Fibroblast of skin of left quadriceps (primary cell): ENCODE measurements at regions not wholly inside any gene's neighbourhood (a gene's known extent, or its start where the extent isn't known, plus 50 kb on each side); places are given as distances from the start of the nearest gene placed in this dataset.

Source experiments
- DNase-seq, 2 experiments: peaks; one replicate each; pipeline ENCODE4 v3.0.0-alpha.2; 2013; ENCODE audit warnings: low read depth in 2 of 2

DNA sequence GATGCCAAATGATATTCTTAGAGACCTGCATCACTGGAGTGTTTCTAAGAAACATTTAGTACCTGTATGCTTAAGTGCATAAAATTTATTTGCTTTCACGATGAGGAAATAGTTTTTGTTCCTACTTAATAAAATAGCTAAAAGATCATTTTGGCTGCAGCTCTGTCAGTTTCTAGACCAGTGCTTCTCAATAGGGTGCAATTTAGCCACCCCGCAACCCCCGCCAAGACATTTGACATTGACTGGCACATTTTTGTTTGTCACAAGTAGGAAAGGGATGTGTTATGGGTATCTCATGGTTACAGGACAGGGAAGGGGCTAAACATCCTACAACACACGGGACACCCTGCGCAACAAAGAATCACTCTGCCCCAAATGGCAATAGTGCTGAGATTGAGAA is 335.7 kb upstream of the HSF2 start:
- no peak for DNase-seq

DNA sequence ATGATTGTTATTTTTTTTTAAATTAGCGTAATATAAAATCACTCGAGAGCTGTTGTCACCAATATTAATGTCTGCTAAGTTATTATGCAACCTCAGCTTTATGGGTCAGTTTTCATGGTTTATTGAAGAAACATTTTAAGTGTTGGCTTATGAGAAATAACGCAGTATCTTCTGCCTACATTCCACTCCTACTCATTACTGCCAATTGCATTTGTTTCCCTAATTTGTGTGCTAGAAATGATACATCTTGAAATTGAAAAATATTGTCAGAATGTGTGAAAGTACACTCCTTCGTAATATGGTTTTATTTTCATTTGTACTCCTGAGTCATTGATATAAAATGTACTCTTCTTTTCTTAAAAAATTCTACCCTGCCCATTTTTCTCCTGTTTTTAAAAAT is 333.3 kb upstream of the HSF2 start:
- DNase-seq = no peak

GRCh38 chr6:122068291-122068769 is 331.1 kb upstream of the HSF2 start:
- no peak for DNase-seq

- no peak for DNase-seq
Observed at GRCh38 chr6:122069932-122070331, 329.5 kb upstream of the HSF2 start.

DNA sequence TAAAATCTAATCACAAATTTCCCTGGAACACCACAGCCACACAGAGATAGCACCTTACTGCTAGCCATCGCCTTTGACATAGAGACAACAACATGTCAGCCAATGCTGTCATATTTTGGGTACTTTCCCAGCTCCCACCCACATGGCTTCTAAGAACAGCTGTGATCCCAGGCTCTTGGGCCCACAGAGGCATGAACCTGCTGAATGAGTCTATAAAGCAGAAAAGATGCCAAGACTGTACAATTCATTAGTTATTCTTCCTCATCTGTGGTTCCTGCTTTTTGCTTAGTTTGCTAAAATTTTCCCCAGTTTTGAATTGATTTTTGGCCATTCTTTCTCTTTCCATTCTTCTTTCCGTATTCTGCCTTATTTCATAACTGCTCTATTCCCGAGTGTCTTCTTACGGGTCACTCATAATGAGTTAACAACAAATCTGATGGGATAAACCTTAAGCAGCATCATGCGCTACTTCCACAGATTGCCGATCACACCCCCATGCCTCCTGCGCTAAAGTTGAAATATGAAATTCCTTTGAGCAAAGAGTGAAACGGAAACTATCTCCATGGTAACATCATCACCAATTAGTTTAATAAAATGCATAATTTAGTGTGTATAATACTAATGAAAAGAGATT is 327.3 kb upstream of the HSF2 start:
- DNase-seq = no peak

- DNase-seq = no peak
Observed at GRCh38 chr6:122075084-122075838, 324.2 kb upstream of the HSF2 start.

- DNase-seq = no peak
Observed at GRCh38 chr6:122075917-122076316, 323.5 kb upstream of the HSF2 start.

GRCh38 chr6:122077603-122078002 is 321.8 kb upstream of the HSF2 start:
- DNase-seq = no peak

DNA sequence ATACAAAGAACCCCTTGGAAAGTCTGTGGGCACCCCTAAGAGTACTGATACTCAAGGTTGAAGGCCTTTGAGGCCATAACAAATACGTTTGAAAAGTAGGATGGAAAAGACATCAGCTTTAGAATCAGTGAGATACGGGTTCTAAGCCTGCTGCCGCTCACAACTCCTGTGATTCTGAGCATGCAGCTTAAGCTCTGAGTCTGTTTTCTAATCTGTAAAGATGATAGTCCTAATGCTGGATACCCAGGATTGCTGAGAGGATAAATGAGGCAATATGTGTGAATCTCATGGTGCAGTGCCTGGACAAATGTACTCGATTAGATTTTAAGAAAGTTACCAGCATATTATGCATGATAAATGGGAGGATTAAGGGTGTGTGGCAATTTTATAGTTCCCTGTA is 321.0 kb upstream of the HSF2 start:
- no peak for DNase-seq

DNA sequence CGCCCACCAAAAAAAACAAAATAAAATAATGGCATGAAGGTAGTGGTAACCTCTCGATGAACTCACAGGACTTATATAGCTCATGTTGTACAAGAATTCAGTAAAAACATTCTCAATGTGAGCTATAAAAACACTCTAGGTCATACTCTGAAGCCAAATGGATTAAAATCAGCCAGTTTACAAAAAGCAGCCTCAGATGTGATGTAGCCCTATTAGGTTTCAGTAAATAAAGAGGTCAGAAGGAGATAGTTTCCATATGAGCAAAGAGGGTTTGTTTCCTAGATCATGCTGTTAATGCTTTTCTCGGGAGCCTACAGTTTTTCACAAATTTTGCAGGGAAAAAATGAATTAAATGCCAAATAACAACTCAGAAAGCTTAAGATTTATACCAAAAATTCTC is 319.5 kb upstream of the HSF2 start:
- DNase-seq = no peak

GRCh38 chr6:122081921-122082320 is 317.5 kb upstream of the HSF2 start:
- DNase-seq = no peak

DNA sequence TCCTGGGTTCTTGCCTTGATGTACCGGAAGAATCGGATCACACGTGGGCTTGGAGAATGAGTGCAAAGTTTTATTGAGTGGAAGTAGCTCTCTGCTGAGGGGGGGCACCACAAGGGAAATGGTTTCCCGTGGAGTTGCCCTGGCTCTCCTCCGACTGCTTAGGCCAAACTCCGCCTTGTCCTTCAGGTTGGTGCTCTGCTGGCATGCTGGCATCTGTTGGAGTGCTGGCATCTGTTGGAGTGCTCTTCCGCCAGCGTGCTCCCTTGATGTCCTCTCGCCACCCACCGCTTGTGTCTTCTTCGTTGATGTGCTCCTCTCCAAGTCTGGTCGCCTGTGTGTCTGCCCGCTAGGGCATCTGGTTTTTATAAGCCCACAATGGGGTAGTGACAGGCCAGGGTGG is 317.1 kb upstream of the HSF2 start:
- no peak for DNase-seq

DNA sequence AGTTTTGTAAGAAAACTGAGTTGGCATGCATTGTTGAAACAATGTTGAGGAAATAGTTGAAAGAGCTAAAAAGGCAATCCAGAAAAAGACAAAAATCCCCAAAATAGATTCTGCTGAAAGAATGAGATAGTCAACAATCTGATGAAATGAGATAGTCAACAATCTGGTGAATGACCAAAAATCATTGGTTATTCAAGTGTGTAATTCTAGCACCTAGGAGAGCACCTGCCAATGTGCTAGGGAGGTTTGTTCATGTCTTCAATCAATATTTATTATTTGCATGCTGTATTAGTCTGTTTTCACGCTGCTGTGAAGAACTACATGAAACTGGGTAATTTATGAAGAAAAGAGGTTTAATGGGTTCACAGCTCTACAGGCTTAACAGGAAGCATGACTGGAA is 307.1 kb upstream of the HSF2 start:
- DNase-seq = no peak

- DNase-seq = no peak
Observed at GRCh38 chr6:122098201-122098678, 301.2 kb upstream of the HSF2 start.

GRCh38 chr6:122102026-122102425 is 297.4 kb upstream of the HSF2 start:
- DNase-seq = no peak

GRCh38 chr6:122107256-122107852 is 292.1 kb upstream of the HSF2 start:
- DNase-seq = no peak

- no peak for DNase-seq
Observed at GRCh38 chr6:122109075-122109474, 290.4 kb upstream of the HSF2 start.

- no peak for DNase-seq
Observed at GRCh38 chr6:122114717-122115116, 284.7 kb upstream of the HSF2 start.

DNA sequence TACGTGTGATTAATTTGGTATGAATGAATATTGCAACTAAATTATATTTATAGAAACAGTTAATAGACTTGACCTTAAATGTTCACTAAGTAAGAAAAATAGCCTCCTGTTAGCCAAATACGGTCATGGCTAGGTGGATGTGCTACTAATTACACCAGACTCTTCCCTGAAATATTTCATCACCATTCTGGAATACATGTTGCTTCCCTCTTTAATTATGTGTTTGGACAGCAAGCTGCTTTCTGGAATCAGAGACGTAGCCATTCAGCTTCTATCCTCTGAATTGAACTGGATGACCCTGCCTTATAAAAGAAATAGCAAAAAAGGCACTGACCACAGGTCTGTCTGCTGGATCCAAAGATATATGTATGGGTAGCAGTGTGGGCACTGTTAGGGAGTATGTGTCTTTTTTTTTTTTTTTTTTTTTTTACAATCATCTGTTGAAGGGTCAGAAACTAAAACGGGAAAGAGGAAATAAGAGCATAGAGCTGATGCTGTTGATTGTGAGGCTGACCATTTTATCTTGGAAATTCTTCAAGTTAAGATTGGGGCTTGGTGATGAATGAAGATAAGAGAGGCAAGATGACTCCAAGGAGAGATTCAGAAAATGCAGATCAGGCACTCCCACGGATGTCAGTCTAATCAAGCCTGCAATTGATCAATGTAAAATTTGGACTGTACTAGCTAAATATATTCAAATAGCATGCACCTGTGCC is 283.2 kb upstream of the HSF2 start:
- DNase-seq = no peak

DNA sequence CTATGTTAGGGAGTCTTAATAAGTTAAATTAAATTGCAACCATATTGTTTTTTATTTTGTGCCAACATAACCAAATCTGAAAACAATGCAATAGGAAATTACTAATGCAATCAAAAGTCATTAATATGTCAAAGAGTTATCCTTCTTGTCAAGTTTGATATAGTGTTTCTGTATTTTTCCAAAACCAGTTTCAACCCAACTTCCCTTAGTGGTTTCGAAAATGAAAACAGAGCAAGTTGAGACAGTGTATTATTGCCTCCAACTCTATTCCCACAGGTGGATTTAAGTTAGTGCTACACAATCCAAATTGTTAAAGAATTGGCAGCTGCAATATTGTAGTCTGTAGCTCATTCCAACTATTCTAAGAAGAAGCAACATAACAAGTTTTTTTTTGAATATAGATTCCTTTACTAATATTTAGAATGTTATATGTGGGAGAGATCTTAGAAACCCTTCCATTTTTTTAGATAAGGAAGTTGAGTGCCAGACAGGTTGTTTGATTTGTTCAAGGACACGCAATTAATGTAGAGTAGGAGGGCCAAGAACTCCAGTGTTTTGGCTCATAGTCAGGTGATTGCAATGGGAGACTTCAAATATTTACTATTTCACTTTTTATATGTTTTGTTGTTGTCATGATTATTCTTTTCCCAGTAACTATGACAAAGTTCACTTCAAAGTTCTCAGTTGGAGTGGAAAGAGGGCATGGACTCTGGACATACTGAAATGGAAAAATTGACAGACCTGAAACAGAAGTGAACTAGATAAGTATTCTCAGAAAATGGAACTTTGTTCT is 282.4 kb upstream of the HSF2 start:
- DNase-seq = no peak

- no peak for DNase-seq
Observed at GRCh38 chr6:122118945-122119506, 280.4 kb upstream of the HSF2 start.
